ENCODE measurements at regions not wholly inside any gene's neighbourhood (a gene's known extent, or its start where the extent isn't known, plus 50 kb on each side); places are given as distances from the start of the nearest gene placed in this dataset.
A peak's percentile ranks its signal among the peaks of the same experiment; 100 is the strongest.
"Not testable (repeated sequence)": the region's sequence is repeated elsewhere in the genome, so short reads cannot be mapped to it uniquely, and the experiment has no call there.

DNA sequence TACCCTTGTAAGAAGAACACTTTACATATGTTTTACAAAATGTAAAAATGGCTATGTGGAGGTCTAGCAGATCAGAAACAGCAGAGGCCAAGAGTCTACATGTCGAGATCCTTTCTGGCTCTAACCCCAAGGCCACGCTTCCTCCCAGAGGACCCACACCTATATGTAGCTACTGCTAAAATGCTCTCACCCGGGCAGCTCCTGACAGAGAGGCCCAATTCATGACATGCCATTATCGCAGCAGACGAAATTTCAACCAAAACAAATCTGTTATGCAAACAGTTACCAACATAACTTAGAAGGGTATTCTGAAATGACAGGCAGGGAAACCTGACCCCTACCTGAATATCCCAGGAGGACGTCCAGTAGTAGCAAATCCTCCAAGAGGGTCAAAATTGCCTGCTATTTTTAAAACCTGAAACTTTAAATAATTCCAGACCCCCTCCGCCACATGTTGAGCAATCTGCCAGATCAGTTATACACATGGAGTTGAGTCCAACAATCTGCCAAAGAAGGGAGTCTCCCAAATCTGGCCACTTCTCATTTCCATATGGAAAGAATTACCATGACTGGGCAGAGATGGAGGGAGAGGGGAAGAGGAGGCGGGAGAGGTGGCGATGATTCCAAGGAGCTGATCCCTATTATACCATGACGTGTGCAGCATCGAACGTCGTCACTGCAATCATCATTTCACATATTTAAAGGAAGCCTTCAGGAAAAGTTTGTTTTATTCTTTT, 192.9 kb upstream of the TBL1X start:
- DNase-seq: no peak

DNA sequence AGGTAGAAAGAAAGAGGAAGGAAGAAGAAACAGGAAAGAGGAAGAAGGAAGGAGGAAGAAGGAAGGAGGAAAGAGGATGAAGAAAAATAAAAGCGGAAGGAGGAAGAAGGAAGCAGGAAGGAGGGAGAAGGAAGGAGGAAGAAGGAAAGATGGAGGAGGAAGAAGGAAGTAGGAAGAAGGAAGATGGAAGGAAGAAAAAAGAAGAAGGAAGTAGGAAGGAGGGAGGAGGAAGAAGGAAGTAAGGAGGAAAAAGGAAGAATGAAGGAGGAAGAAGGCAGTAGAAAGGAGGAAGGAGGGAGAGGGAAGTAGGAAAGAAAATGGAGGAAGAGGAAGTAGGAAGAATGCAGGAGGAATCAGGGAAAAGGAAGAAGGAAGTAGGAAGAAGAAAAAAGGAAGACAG, 191.1 kb upstream of the TBL1X start:
- no peak for DNase-seq

DNA sequence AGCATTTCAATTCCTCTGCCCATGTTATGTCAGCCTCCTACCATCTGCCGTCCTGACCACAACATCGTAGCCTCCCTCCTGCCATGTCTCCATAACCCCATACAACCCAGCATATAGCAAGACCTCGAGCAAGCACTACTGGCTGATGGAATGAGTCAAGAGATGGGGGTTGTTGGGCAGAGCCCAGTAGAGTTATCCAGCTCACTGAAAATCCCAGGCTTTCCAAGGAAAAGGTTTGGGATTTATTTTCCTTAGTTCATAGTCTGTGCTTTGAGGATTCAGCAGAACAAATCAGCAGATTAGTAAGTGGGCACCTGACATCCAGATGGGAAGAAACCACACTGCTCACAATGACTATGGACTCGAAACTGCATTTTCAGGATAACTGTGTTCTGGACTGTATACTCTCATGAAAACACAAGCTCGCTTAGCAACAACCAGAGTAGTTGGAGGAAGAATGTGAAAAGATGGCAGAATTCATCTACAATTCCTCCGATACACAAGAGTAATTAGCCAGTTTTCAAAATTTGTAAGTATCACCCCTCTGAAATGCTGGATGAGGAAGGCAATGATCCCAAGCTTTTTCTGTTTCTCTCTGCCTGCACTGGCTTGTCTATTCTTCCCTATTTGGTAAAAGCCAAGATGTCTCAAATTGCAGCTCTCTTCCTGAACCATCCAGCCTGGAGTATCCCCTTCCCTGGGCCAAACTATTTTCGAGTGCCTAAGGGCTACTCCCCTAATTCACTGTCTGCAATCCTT, 186.2 kb upstream of the TBL1X start:
- no peak for DNase-seq

DNA sequence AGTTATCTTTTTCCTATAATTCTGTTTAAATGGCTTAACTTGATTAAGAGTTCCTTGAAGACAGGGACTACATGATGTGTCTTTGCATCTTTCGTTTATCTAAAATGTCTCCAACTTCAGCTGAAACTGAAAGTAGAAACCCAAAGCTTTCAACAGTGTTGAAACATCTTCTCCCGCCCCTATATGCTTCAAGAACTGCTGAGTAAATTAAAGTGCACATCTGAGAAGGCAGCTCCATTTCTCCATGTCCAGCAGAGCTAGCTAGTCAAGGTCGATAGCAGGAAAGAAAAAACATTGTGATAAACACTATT, 185.7 kb upstream of the TBL1X start:
- DNase-seq: no peak

DNA sequence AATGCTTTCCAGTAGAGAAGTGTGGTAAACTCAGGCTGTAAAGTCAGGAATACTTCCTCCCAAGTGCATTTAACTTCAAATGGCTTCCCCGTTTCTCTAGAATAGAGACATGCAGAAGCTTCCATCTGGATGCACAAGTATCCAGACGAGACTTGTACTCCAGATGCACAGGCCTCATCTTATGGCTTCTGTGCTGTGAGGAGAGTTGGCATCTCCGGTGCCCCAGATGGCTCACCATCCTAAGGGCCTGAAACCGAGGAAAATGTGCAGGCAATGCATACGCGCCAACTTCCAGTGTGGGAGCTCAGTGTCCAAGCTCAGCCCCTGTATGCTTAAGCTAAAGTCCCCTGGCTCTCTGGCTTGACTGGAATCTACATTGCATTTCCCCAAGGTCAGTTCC, 184.0 kb upstream of the TBL1X start:
- DNase-seq: no peak

DNA sequence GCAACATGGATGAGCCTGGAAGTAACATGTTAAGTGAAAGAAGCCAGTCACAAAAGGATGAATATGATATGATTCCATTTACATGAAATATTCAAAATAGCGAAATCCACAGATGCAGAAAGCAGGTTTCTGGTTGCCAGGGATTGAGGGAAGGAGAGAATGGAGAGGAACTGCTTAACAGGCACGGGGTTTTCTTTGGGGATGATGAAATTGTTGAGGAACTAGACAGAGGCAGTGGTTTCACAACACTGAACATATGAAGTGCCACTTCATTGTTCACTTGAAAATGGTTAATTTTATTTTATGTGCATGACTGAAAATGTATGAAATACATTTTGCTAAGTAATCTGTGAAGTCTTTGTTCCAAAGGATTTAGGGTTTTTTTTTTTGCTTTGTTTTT, 182.5 kb upstream of the TBL1X start:
- DNase-seq: no peak

DNA sequence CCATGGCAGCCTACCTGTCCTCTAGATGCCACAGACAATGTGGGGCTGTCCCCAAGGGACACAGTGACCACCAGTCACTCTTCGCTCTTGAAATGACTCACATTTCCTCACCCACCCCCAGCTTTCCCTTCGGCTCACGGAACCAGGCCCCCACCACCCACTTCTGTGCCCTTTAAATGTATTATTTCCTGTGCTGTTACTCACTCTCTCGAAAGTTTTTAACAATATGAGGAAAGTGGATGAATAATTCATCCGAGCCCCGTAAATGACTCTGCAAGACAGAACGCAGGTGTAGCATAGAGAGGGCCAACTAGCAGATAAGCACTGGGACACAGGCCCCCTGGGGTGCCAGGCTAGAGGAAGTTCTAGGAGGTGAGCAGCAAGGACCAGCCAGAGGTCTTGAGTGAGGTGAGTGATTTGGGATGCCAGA, 179.5 kb upstream of the TBL1X start:
- peak; percentile 79 for DNase-seq

DNA sequence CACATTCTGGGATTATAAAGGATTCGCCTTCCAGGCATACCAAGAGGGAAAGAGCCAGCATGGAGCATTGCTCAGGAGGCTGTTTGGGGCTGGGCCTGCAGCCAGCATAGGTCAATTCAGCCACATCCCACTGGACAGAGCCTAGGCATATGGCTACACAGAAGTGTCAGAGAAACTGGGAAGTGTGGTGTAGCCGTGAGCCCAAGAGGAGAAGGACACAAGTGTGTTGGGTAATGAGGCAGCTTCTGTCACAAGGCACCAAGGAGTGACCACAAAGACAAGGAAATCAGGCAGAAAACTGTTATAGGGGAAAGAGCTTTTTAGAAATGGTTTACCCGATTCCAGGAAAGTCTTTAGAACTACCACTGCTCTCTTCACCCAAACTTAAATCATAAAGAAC, 178.6 kb upstream of the TBL1X start:
- no peak for DNase-seq

DNA sequence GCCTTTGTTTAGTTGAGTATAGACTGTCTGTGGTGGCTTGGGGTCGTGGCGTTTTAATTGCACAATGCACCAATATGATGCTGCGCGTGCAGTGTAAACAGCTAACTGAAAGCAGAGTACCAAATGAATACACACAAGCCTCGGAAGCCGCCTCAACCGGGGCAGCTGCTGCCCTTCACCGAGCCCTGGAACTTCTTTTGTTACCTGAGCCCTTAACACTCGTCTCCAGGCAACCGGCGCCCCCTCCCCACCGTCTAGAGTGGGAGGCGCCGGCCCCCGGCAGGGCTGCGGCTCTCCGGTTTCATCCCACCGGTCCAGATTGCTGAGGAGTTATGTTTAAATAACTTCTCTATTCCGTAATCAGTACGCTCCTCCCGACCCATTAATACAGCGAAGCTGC, 173.2 kb upstream of the TBL1X start:
- no peak for DNase-seq

DNA sequence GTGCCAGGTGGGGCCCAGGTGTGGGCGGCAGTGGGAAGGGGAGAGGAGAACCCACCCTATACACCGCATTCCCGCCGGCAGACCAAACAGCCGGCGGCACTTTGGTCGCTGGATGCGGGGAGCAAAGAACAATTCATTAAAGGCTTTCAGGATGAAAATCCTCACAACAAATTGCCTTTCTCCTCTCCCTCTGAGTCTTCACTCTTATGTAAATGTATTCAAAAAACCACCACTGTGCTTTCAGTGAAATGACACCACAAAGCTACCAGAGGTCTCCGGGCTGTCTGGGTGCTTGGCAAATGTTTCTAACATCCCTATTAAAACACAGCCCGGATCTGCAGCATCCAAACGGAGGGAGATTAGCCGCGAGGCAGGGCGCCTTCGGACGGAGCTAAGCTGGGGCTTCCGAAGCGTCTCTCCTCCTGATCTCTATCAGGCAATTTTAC, 171.8 kb upstream of the TBL1X start:
- DNase-seq: no peak

DNA sequence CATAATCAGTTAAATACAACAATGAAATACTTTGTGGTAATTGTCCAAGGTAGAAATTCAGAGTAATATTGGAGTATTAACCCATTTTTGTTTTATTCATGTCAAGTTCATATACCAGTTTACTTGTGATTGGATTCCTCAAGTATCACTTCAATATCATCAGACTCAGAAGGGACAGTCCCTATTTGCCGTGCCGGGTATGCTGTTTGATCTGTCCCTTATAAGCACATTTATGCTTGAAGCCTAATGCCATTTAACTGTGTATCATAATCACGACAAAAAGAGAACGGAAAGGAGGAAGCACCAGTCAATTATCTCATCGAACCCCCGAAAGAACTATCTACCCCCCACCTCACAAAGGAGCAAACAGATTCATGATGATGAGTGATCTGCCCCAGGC, 171.0 kb upstream of the TBL1X start:
- DNase-seq: no peak

DNA sequence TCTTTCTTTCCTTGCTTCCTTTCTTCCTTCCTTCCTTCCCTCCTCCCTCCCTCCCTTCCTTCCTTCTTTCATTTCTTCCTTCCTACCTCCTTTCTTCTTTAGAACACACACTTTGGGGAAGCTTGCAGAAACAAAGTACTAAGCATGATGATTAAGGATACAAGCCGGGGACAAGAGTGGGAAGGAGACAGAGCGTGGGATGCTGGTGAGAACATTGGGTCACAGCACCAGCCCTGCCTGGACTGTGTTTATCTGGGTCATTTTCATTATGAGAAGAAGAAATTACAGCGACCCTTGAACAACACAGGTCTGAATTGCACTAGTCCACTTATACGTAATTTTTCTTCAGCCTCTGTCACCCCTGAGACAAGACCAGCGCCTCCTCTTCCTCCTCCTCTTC, 169.3 kb upstream of the TBL1X start:
- DNase-seq: no peak

DNA sequence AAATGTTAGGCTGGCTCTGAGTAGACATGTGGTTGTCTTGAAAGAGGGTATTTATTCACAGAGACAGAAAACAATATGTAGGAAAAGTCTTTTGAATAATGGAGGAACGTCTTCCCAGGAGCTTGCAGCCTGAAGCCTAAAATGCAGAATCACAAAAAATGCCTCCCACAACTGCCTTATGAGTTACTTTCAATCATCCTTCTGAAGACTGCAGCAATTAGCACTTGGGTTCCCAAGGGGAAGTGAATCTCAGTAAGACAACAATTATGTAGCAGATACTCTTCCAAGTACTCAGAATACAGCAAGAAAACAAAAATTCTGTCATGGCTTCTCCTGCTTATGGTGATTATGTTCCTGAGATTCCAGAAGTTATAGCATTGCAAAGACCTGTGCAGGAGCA, 166.6 kb upstream of the TBL1X start:
- no peak for DNase-seq

DNA sequence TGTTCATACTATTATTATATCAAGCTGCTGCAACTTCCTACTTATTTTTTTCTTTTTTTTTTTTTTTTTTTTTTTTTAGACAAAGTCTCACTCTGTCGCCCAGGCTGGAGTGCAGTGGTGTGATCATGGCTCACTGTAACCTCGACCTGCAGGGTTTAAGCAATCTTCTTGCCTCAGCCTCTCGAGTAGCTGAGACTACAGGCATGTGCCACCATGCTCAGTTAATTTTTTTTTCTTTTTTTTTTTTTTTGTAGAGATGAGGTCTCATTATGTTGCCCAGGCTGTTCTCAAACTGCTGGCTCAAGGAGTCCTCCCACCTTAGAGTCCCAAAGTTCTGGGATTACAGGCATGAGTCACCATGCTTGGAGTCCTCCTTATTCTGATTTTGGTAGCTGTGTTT, 165.2 kb upstream of the TBL1X start:
- not testable (repeated sequence) for DNase-seq

DNA sequence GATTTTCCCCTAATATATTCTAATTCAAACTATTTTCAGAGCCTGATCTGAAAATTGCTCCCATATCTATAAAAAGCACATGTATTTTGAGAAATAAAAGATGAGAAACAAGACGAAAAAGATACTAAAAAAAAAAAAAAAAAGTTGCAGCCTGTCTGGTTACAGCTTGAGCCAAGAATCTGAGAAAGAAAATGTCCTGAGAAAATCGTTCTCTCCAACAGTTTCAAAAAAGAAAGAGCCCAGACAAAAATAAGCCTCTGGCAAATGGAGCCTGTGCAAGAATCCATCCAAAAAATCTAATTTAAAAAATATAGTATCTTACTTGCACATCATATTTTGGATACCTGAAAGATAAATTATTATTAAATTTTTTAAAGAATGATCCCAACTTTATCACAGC, 163.0 kb upstream of the TBL1X start:
- DNase-seq: no peak

DNA sequence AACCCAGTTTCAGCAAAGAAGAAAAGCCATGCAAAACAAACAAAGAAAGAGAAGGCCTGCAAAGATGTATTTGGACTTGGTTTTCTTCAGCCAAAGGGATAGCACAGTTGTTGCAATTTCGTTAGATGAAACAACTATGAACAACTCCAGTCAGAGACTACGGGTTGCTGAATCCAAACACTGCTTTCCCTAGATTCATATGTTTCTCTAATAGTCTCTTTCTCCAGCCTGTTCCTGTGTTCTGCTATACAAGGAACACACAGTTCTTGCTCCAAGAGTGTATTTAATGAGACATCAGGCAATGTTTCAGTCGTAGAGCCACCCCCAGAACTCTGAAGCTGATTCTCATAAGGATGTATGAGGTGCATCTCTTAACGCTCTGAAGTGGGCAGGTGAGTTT, 162.5 kb upstream of the TBL1X start:
- no peak for DNase-seq

DNA sequence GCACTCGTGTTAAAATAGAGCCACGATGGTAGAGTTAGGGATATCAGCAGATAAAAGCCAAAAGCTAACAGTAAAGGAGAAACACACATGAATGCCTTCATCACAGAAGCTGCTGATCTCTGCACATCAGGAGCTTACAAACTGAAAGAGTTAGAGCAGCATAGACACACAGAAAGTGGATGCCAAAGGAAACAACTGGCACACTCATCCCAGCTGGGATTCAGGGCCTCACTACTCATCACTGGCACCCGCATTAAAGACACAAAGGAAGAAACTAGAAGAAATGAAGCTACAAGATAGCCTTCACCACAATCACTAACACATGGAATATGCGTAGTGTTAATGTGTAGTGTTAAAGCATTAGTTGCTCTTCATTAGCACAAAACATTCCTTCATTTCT, 156.4 kb upstream of the TBL1X start:
- no peak for DNase-seq

DNA sequence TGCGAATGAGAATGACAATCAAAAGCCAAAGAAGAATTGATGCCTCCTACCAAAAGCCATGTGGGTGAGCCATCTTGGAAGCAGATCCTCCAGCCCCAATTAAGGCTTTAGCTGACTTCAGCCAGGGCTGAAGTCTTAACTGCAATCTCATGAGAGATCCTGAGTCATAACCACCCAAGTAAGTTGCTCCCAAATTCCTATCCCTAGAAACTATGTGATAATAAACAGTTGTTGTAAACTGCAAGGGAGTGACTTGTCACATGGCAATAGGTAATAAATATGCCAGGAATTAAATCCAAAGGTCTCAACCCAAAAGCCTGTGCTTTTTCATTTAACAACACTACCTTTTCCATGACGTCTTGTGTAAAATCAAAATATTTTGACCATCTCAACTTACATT, 154.2 kb upstream of the TBL1X start:
- no peak for DNase-seq

DNA sequence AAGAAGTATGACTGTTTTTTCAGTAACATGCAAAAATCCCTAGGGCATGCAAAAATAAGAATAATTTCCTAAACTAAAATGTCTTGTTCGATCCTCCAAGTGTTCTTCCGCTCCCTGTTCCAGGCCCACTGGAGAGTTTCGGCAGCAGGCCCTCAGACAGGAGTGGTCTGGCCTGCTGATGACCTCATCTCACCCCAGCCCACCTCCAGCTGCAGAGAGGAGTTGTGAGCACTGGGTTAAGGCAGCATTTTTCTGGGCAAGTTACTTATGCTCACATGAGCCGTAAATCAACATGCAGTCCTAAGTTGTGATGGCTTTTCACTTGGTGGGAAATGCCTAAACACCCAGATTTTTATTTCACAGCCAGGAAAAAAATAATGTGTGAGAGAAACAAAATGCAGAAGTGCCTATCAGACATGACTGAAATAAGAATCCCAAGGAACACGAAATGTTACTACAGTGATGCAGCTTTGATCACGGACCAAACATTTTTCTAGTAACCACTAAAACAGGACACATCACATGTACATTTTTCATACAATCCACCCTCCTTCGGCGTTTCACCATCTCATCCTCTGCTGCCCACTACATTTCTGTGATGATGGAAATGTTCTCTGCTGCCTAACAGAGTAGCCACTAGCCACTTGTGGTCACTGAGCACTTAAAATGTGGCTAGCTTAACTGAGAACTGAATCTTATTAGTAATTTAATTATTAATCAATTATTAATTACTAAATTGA, 153.3 kb upstream of the TBL1X start:
- no peak for DNase-seq

DNA sequence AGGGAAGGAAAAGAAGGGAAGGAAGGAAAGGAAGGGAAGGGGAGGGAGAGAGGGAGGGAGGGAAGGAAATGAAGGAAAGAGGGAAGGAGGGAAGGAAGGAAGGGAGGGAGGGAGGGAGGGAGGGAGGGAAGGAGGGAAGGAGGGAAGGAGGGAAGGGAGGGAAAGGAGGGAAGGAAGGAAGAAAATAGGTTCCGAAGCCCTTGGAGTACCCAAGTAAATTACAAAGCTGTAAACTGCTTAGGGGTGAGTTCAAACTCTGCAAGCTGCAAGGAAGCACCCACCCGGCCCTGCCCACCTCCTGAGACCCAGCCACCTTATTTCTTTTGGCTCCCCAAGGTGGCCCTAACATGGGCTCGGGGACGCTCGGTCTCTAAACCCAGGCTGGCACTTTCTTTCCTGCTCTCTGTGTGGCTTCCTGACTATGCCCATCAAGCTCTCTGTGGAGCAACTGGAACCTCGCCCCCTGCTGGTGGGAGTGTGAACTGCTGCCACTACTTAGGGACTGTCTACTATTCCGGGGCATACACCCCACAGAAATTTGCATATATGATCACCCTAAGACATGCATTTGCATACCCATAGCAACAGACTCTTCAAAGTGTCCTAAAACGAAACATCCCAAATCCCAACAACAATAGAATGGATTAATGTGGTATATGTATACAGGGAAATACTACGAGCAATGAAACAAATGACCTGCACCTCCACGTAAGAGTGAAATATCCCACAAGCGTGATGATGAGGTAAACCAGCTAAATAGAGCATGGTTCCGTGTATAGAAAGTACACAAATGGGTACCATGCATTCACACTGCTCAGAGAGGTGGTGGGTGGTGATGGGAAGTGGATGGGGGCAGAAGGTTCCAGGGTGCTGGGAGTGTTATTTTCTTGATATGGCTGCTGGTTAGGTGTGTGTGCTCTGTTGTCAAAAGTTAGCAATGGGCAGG, 151.7 kb upstream of the TBL1X start:
- peak; percentile 86 for DNase-seq

DNA sequence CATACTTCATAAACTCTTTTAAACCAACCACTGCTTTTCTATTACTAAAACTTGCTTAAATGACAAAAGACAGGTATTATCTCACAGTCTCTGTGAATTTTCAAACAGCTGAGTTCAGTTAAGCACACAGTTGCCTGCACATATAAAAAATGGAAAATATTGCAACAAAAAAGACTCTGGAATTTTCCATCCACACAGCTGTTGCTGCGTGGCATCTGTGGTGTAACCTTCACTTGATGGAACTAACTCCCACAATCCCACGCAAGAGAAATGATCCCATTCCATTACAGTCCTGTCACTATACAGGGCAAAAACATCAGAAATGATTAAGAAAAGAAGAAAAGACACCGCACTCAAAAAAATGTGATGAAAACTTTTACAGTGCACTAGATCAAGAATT, 149.8 kb upstream of the TBL1X start:
- no peak for DNase-seq

DNA sequence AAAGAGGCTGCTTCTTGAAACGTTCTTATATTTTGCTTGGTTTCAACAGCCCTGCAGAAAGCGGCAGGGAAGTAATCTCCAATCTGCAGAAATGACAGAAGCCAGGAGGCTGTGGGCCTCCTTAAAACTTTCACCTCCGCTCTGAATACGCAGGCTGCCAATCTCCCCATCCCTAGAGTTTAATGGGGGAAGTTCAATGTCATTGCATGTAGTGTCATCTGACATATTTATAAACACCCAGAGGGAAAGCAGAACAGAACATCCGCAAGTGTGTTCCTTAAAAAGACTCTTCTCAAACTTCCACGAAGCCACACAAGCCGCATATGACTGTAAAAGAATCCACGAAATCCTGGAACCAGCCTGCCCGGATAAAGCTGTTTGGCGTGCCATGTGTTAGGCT, 148.8 kb upstream of the TBL1X start:
- no peak for DNase-seq

DNA sequence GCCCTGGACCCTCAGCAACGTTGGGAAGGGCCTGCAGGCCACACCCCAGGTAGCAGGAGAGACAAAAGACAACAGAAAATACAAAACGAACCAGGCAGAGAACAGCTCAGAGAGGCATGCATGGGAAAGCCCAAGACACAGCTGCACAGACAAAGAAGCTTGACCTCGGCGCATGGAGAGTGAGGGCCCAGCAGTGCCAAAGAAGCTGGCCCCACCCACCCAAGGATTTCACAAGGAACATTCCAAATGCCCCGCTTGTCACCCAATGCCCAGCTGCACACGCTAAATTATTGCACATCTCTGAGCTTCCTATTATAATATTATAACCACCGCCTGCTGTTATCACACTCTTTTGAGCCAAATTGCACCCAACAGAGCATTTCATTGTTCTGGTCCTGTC, 147.7 kb upstream of the TBL1X start:
- DNase-seq: no peak
